ENCODE measurements at regions not wholly inside any gene's neighbourhood (a gene's known extent, or its start where the extent isn't known, plus 50 kb on each side); places are given as distances from the start of the nearest gene placed in this dataset.

DNA sequence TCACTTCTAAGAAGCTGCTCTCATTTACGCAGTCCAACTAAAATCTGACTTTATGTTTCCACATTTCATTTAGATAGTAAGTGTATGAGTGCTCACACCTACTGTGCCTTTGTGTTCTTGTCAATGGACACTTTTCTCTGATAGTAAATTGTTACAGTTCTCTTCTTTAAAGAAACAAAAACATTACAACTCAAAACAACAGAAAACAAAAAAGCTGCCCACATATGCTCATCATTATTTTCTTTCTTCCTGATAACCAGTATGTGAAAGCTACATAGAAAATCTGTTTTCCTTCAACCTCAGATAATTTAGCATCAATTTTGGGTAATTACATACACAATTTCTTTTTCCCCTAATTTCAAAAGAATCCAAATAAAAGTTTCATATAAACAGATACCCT, 1247.8 kb upstream of the NXPH2 start:
- intact Hi-C loops (cut with micrococcal nuclease; ENCODE audit: unreplicated experiment), result no loop called here
- Histone ChIP-seq H3K4me3 (ENCODE audit: low read depth in 2 of 2, low read length in 2 of 2) (no peak overlapping the region), H3K36me3 (ENCODE audit: control insufficient read depth, insufficient read depth, low read length) (no peaks in the 10 kb centered on the region), H3K27ac (ENCODE audit: low read length) (no peak overlapping the region), H3K9me3 (ENCODE audit: control insufficient read depth, insufficient read depth, low read depth, low read length) (no peaks in the 10 kb centered on the region), H3K27me3 (ENCODE audit: control insufficient read depth, insufficient read depth, low read length) (no peaks in the 10 kb centered on the region), H3K4me1 (ENCODE audit: control insufficient read depth, insufficient read depth, low read length) (no peaks in the 10 kb centered on the region)
- CTCF ChIA-PET, result no interaction called here
- POLR2A ChIA-PET, result no interaction called here
- no TSS peak for BruUV-seq (replicated peaks)
- DNase-seq (ENCODE audit: low read depth, low spot score), result no peak
- TF ChIP-seq POLR2AphosphoS5 (IDR thresholded peaks at IDR 0.05; ENCODE audit: low read depth, low read length) (no peak), TCF7L2 (IDR thresholded peaks at IDR 0.05; ENCODE audit: low read depth, low read length) (no peak), CTCF (IDR thresholded peaks at IDR 0.05) (no peak), SIN3A (IDR thresholded peaks at IDR 0.05; ENCODE audit: borderline replicate concordance, insufficient read depth, low read depth, low read length) (no peak), REST (IDR thresholded peaks at IDR 0.05; ENCODE audit: insufficient read depth in 1 of 2, low read depth in 2 of 2, low read length in 1 of 2) (no peak)
- in situ Hi-C loops (cut with HindIII; ENCODE audit: low pct_unique_long_range_greater_than_20kb, low sequenced_read_pairs), result no loop called here
- no peak for ATAC-seq

DNA sequence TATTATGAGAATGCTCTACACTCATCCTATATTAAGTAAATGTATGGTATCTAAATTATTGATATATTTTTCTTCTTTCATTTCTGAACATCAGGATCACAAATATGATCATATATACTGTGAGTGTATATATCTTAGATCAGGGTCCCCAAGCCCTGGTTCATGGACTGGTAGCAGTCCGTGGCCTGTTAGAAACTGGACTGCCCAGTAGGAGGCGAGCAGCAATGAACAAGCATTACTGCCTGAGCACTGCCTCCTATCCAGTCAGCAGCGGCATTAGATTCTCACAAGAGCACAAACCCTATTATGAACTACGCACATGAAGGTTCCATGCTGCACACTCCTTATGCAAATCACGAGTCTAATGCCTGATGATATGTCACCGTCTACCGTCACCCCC, 1247.1 kb upstream of the NXPH2 start:
- no peak overlapping the region for H3K27ac ChIP-seq (ENCODE audit: low read length)
- no TSS peak for BruUV-seq (replicated peaks)
- POLR2A ChIA-PET, result no interaction called here
- intact Hi-C loops (cut with micrococcal nuclease; ENCODE audit: unreplicated experiment) (no loop called here), in situ Hi-C loops (cut with HindIII; ENCODE audit: low pct_unique_long_range_greater_than_20kb, low sequenced_read_pairs) (no loop called here)
- TF ChIP-seq REST (IDR thresholded peaks at IDR 0.05; ENCODE audit: insufficient read depth in 1 of 2, low read depth in 2 of 2, low read length in 1 of 2) (no peak), SIN3A (IDR thresholded peaks at IDR 0.05; ENCODE audit: borderline replicate concordance, insufficient read depth, low read depth, low read length) (no peak), TCF7L2 (IDR thresholded peaks at IDR 0.05; ENCODE audit: low read depth, low read length) (no peak), POLR2AphosphoS5 (IDR thresholded peaks at IDR 0.05; ENCODE audit: low read depth, low read length) (no peak), CTCF (IDR thresholded peaks at IDR 0.05) (no peak)
- H3K36me3 ChIP-seq (ENCODE audit: control insufficient read depth, insufficient read depth, low read length), result no peaks in the 10 kb centered on the region
- H3K9me3 ChIP-seq (ENCODE audit: control insufficient read depth, insufficient read depth, low read depth, low read length), result no peaks in the 10 kb centered on the region
- H3K4me3 ChIP-seq (ENCODE audit: low read depth in 2 of 2, low read length in 2 of 2), result no peak overlapping the region
- CTCF ChIA-PET, result no interaction called here
- no peaks in the 10 kb centered on the region for H3K27me3 ChIP-seq (ENCODE audit: control insufficient read depth, insufficient read depth, low read length)
- no peak for ATAC-seq
- DNase-seq (ENCODE audit: low read depth, low spot score), result no peak
- no peaks in the 10 kb centered on the region for H3K4me1 ChIP-seq (ENCODE audit: control insufficient read depth, insufficient read depth, low read length)
